ENCODE measurements at regions not wholly inside any gene's neighbourhood (a gene's known extent, or its start where the extent isn't known, plus 50 kb on each side); places are given as distances from the start of the nearest gene placed in this dataset.
"Not testable (repeated sequence)": the region's sequence is repeated elsewhere in the genome, so short reads cannot be mapped to it uniquely, and the experiment has no call there.

GRCh38 chr1:60672449-60672848 is 409.9 kb upstream of the NFIA start:
- DNase-seq (ENCODE audit: low read depth in 2 of 2): no peak

GRCh38 chr1:60670302-60670701 is 412.1 kb upstream of the NFIA start:
- no peak for DNase-seq (ENCODE audit: low read depth in 2 of 2)

- DNase-seq (ENCODE audit: low read depth in 2 of 2): no peak
These were observed 413.8 kb upstream of the NFIA start for GRCh38 chr1:60668585-60668984.

- no peak for DNase-seq (ENCODE audit: low read depth in 2 of 2)
These were observed 417.1 kb upstream of the NFIA start for GRCh38 chr1:60665311-60665710.

- DNase-seq (ENCODE audit: low read depth in 2 of 2): peak in 1 of 2 donors; percentile 6
These were observed 418.2 kb upstream of the NFIA start for GRCh38 chr1:60664086-60664625.

GRCh38 chr1:60662486-60663044 is 419.8 kb upstream of the NFIA start:
- no peak for DNase-seq (ENCODE audit: low read depth in 2 of 2)

- no peak for DNase-seq (ENCODE audit: low read depth in 2 of 2)
These were observed 424.4 kb upstream of the NFIA start for GRCh38 chr1:60657926-60658325.

- DNase-seq (ENCODE audit: low read depth in 2 of 2): no peak
These were observed 426.5 kb upstream of the NFIA start for GRCh38 chr1:60655679-60656355.

GRCh38 chr1:60640033-60640551 is 442.3 kb upstream of the NFIA start:
- not testable (repeated sequence) for DNase-seq (ENCODE audit: low read depth in 2 of 2)

- no peak for DNase-seq (ENCODE audit: low read depth in 2 of 2)
These were observed 443.1 kb upstream of the NFIA start for GRCh38 chr1:60639287-60639686.

GRCh38 chr1:60637651-60638050 is 444.7 kb upstream of the NFIA start:
- peak; percentile 14 to 27 for DNase-seq (ENCODE audit: low read depth in 2 of 2)

GRCh38 chr1:60636946-60637345 is 445.4 kb upstream of the NFIA start:
- no peak for DNase-seq (ENCODE audit: low read depth in 2 of 2)

GRCh38 chr1:60634106-60634505 is 448.3 kb upstream of the NFIA start:
- no peak for DNase-seq (ENCODE audit: low read depth in 2 of 2)

GRCh38 chr1:60622486-60622885 is 459.9 kb upstream of the NFIA start:
- DNase-seq (ENCODE audit: low read depth in 2 of 2): no peak

- peak; percentile 76 to 90 for DNase-seq (ENCODE audit: low read depth in 2 of 2)
These were observed 461.0 kb upstream of the NFIA start for GRCh38 chr1:60621368-60621851.

- peak; percentile 37 to 76 for DNase-seq (ENCODE audit: low read depth in 2 of 2)
These were observed 462.3 kb upstream of the NFIA start for GRCh38 chr1:60620087-60620486.

- peak in 1 of 2 donors; percentile 31 for DNase-seq (ENCODE audit: low read depth in 2 of 2)
These were observed 462.8 kb upstream of the NFIA start for GRCh38 chr1:60619581-60619980.

GRCh38 chr1:60615666-60616065 is 466.7 kb upstream of the NFIA start:
- no peak for DNase-seq (ENCODE audit: low read depth in 2 of 2)

GRCh38 chr1:60612790-60613189 is 469.6 kb upstream of the NFIA start:
- peak; percentile 17 to 37 for DNase-seq (ENCODE audit: low read depth in 2 of 2)

GRCh38 chr1:60606921-60607320 is 475.4 kb upstream of the NFIA start:
- DNase-seq (ENCODE audit: low read depth in 2 of 2): not testable (repeated sequence)

- DNase-seq (ENCODE audit: low read depth in 2 of 2): no peak
These were observed 481.8 kb upstream of the NFIA start for GRCh38 chr1:60600532-60600931.

- DNase-seq (ENCODE audit: low read depth in 2 of 2): no peak
These were observed 482.8 kb upstream of the NFIA start for GRCh38 chr1:60599574-60599973.

All from dermis microvascular lymphatic vessel endothelial cell (primary cell).